Loucy (cell line): ENCODE measurements at regions not wholly inside any gene's neighbourhood (a gene's known extent, or its start where the extent isn't known, plus 50 kb on each side); places are given as distances from the start of the nearest gene placed in this dataset.

Experiments used
- CTCF ChIP-seq: fragments of 200-600 bp; sonication (generic); conservative IDR thresholded peaks from 2 replicates; pipeline ENCODE4 v1.5.1; 2014; ENCODE audit warnings: mild to moderate bottlenecking, antibody characterized with exemption, low read length
- EZH2phosphoT487 ChIP-seq: fragments of 200-600 bp; IDR thresholded peaks from 2 replicates; pipeline ENCODE4 v1.6.1; 2018; ENCODE audit warnings: antibody characterized with exemption, mild to moderate bottlenecking, moderate library complexity, borderline replicate concordance

GRCh38 chr10:3946234-3947229 is 161.5 kb upstream of the KLF6 start:
- TF ChIP-seq CTCF (no peak), EZH2phosphoT487 (no peak)
